ENCODE measurements at regions not wholly inside any gene's neighbourhood (a gene's known extent, or its start where the extent isn't known, plus 50 kb on each side); places are given as distances from the start of the nearest gene placed in this dataset.

- TF ChIP-seq RUNX3 (IDR thresholded peaks at IDR 0.05; ENCODE audit: low read length) (no peak), DPF2 (IDR thresholded peaks at IDR 0.05) (no peak), FOS (IDR thresholded peaks at IDR 0.05; ENCODE audit: borderline replicate concordance, extremely low read depth, insufficient read length) (no peak), RFX5 (IDR thresholded peaks at IDR 0.05; ENCODE audit: low read depth, low read length) (no peak), FOXK2 (IDR thresholded peaks at IDR 0.05) (no peak)
Observed at GRCh38 chr1:184257873-184258272, 129.0 kb upstream of the C1orf21 start (continued).

- FAIRE-seq (no peak), DNase-seq (ENCODE audit: low read depth, low spot score) (no peak), ATAC-seq (no peak)
- H3K9ac ChIP-seq (ENCODE audit: control insufficient read depth, insufficient read depth, low read length): no peak overlapping the region
- CTCF ChIA-PET: no interaction called here
- H4K20me1 ChIP-seq (ENCODE audit: control insufficient read depth, insufficient read depth): no peaks in the 10 kb centered on the region
- no peaks in the 10 kb centered on the region for H3K27me3 ChIP-seq (replicated peaks in 1 of 2; ENCODE audit: control insufficient read depth in 2 of 2, insufficient read depth in 2 of 2, low read length in 1 of 2)
- 31% methylated on average over 3 of the region's 3 CpGs for WGBS (ENCODE audit: insufficient coverage, insufficient replicate concordance, low lambda C conversion rate, missing lambda C conversion rate)
- SMC1A ChIA-PET (ENCODE audit: uncharacterized antibody, unreplicated experiment): no interaction called here
- H3K4me2 ChIP-seq (ENCODE audit: control insufficient read depth, insufficient read depth): no peak overlapping the region
- POLR2A ChIA-PET: no interaction called here
- in situ Hi-C loops (cut with MboI): no loop called here
- no peak overlapping the region for H2AFZ ChIP-seq (ENCODE audit: control insufficient read depth, low read depth, low read length)
- no TSS peak for BruUV-seq (replicated peaks)
- no peaks in the 10 kb centered on the region for H3K4me1 ChIP-seq (ENCODE audit: control insufficient read depth, insufficient read depth, low read length)
- no peaks in the 10 kb centered on the region for H3K9me3 ChIP-seq (replicated peaks; ENCODE audit: control insufficient read depth, insufficient read depth, low read length)
- no peak overlapping the region for H3K27ac ChIP-seq (ENCODE audit: control insufficient read depth, insufficient read depth)
- no peaks in the 10 kb centered on the region for H3K79me2 ChIP-seq (ENCODE audit: control insufficient read depth, insufficient read depth, low read length)
- intact Hi-C loops (cut with micrococcal nuclease; ENCODE audit: unreplicated experiment): no loop called here
- RAD21 ChIA-PET (ENCODE audit: unreplicated experiment): no interaction called here
- H3K36me3 ChIP-seq (ENCODE audit: control insufficient read depth in 2 of 2, insufficient read depth in 2 of 2, low read length in 1 of 2): no peaks in the 10 kb centered on the region
- no peak overlapping the region for H3K4me3 ChIP-seq
- no peak for TF ChIP-seq CEBPZ (IDR thresholded peaks at IDR 0.05; ENCODE audit: low read depth, low read length)
- no peak for TF ChIP-seq SP1 (IDR thresholded peaks at IDR 0.05; ENCODE audit: low read depth, low read length)
- TF ChIP-seq IKZF1 (conservative IDR thresholded peaks at IDR 0.05): no peak
- no peak for TF ChIP-seq SIX5 (IDR thresholded peaks at IDR 0.05; ENCODE audit: low read depth, low read length, severe bottlenecking)
- TF ChIP-seq NBN (IDR thresholded peaks at IDR 0.05): no peak
- no peak for TF ChIP-seq REST (IDR thresholded peaks at IDR 0.05; ENCODE audit: low read depth, low read length)
- TF ChIP-seq ASH2L (IDR thresholded peaks at IDR 0.05; ENCODE audit: borderline replicate concordance, low read depth): no peak
- no peak for TF ChIP-seq NR2C1 (IDR thresholded peaks at IDR 0.05)
- TF ChIP-seq SREBF2 (IDR thresholded peaks at IDR 0.05; ENCODE audit: low read length): no peak
- no peak for TF ChIP-seq RAD21 (IDR thresholded peaks at IDR 0.05; ENCODE audit: insufficient read depth, low read depth, low read length)
- no peak for TF ChIP-seq ETV6 (conservative IDR thresholded peaks at IDR 0.05 in 1 of 2, IDR thresholded peaks at IDR 0.05 in 1 of 2; ENCODE audit: borderline replicate concordance in 1 of 2, low read depth in 1 of 2)
- TF ChIP-seq POLR2AphosphoS5 (IDR thresholded peaks at IDR 0.05; ENCODE audit: low read length): no peak
- TF ChIP-seq ZNF217 (IDR thresholded peaks at IDR 0.05): no peak
- TF ChIP-seq NR2C2 (IDR thresholded peaks at IDR 0.05; ENCODE audit: borderline replicate concordance, control insufficient read depth, insufficient read length, low read depth): no peak
Observed at GRCh38 chr1:184258525-184258924, 128.3 kb upstream of the C1orf21 start.

All from GM12878 (cell line).